CD14-positive monocyte (primary cell): ENCODE measurements at regions not wholly inside any gene's neighbourhood (a gene's known extent, or its start where the extent isn't known, plus 50 kb on each side); places are given as distances from the start of the nearest gene placed in this dataset.

ENCODE experiments used
- DNase-seq, 3 donors: peaks; one replicate each; pipeline ENCODE4 v3.0.0-alpha.2; 2011 to 2022
- H2AFZ ChIP-seq: 2 replicates; pipeline ENCODE4 v1.6.0; 2012; ENCODE audit warnings: mild to moderate bottlenecking, low read depth, low read length, inconsistent platforms; ENCODE audit not compliant: insufficient read depth, poor library complexity, severe bottlenecking
- H3K27ac ChIP-seq, 2 donors: 1 replicate in 1 of 2; 2 replicates in 1 of 2; pipeline ENCODE4 v1.5.1; 2012 to 2013; ENCODE audit warnings: low read length in 2 of 2, control low read depth in 1 of 2, inconsistent platforms in 1 of 2, low read depth in 1 of 2, mild to moderate bottlenecking in 1 of 2
- H3K27me3 ChIP-seq, 2 donors: one replicate each; pipeline versions ENCODE4 v1.6.0 to v1.6.1; 2011 to 2013; ENCODE audit warnings: low read length in 2 of 2; ENCODE audit not compliant: control insufficient read depth in 2 of 2, insufficient read depth in 2 of 2
- H3K36me3 ChIP-seq, 2 donors: replicated peaks in 1 of 2; 1 replicate in 1 of 2; 2 replicates in 1 of 2; pipeline versions ENCODE4 v1.5.1 to v1.6.1; 2012 to 2013; ENCODE audit warnings: low read length in 2 of 2, control low read depth in 1 of 2, inconsistent platforms in 1 of 2, mild to moderate bottlenecking in 1 of 2; ENCODE audit not compliant: insufficient read depth in 2 of 2, control insufficient read depth in 1 of 2
- H3K4me1 ChIP-seq, 2 donors: 1 replicate in 1 of 2; 2 replicates in 1 of 2; pipeline versions ENCODE4 v1.5.1 to v1.6.1; 2012 to 2013; ENCODE audit warnings: low read length in 2 of 2, control low read depth in 1 of 2, inconsistent platforms in 1 of 2, mild to moderate bottlenecking in 1 of 2, moderate library complexity in 1 of 2; ENCODE audit not compliant: insufficient read depth in 2 of 2, control insufficient read depth in 1 of 2
- H3K4me2 ChIP-seq: replicated peaks from 2 replicates; pipeline ENCODE3; 2012; ENCODE audit warnings: low read length, moderate library complexity, mild to moderate bottlenecking; ENCODE audit not compliant: poor library complexity, severe bottlenecking; ENCODE audit errors: extremely low read depth
- H3K4me3 ChIP-seq, 3 experiments: fragments of 200-600 bp in 1 of 3; sonication (generic) in 1 of 3; replicated peaks in 1 of 3; 1 replicate in 2 of 3; 2 replicates in 1 of 3; pipeline ENCODE4 v1.5.1; 2011 to 2013; ENCODE audit warnings: low read length in 3 of 3, mild to moderate bottlenecking in 3 of 3, control low read depth in 2 of 3, low read depth in 2 of 3, inconsistent platforms in 1 of 3, moderate library complexity in 1 of 3
- H3K79me2 ChIP-seq: 2 replicates; pipeline ENCODE4 v1.6.0; 2012; ENCODE audit warnings: mild to moderate bottlenecking, control low read depth, inconsistent platforms, low read length, moderate library complexity; ENCODE audit not compliant: insufficient read depth
- H3K9ac ChIP-seq: 2 replicates; pipeline ENCODE4 v1.6.0; 2017; ENCODE audit warnings: low read length, mild to moderate bottlenecking; ENCODE audit not compliant: insufficient read depth, poor library complexity, severe bottlenecking
- H3K9me3 ChIP-seq, 2 donors: replicated peaks in 1 of 2; 1 replicate in 1 of 2; 2 replicates in 1 of 2; pipeline versions ENCODE4 v1.5.1 to v1.6.1; 2012 to 2013; ENCODE audit warnings: low read length in 2 of 2, control low read depth in 1 of 2; ENCODE audit not compliant: control insufficient read depth in 1 of 2, insufficient read depth in 1 of 2
- H4K20me1 ChIP-seq: 2 replicates; pipeline ENCODE4 v1.6.0; 2012; ENCODE audit warnings: mild to moderate bottlenecking, low read length, control low read depth, moderate library complexity; ENCODE audit not compliant: insufficient read depth
- H3K27ac Mint-ChIP-seq, 7 donors: one replicate each; pipeline ENCODE4 v1.8.0; 2020; ENCODE audit warnings: mild to moderate bottlenecking in 7 of 7, mixed read lengths in 7 of 7, moderate library complexity in 6 of 7, inconsistent platforms in 2 of 7
- H3K27me3 Mint-ChIP-seq, 3 donors: one replicate each; pipeline ENCODE4 v1.8.0; 2021 to 2022; ENCODE audit warnings: low read depth in 3 of 3, mild to moderate bottlenecking in 3 of 3, mixed read lengths in 3 of 3, moderate library complexity in 3 of 3, inconsistent platforms in 1 of 3
- H3K36me3 Mint-ChIP-seq, 2 donors: one replicate each; pipeline ENCODE4 v1.8.0; 2020; ENCODE audit warnings: mixed read lengths in 2 of 2, inconsistent platforms in 1 of 2, mild to moderate bottlenecking in 1 of 2
- H3K4me1 Mint-ChIP-seq: one replicate; pipeline ENCODE4 v1.8.0; 2020; ENCODE audit warnings: mild to moderate bottlenecking, mixed read lengths
- H3K4me3 Mint-ChIP-seq, 2 donors: one replicate each; pipeline ENCODE4 v1.8.0; 2020; ENCODE audit warnings: mild to moderate bottlenecking in 2 of 2, mixed read lengths in 2 of 2, moderate library complexity in 1 of 2
- H3K9me3 Mint-ChIP-seq, 7 donors: one replicate each; pipeline ENCODE4 v1.8.0; 2020 to 2022; ENCODE audit warnings: mixed read lengths in 7 of 7, mild to moderate bottlenecking in 6 of 7, moderate library complexity in 6 of 7, inconsistent platforms in 2 of 7
- CTCF ChIP-seq: fragments of 200-600 bp; IDR thresholded peaks from one replicate; pipeline ENCODE4 v1.8.0; 2022; ENCODE audit warnings: antibody characterized with exemption, mild to moderate bottlenecking
- WGBS: methylation state at CpG from one replicate; pipeline ENCODE4 v1.1.5; 2013; ENCODE audit warnings: missing lambda C conversion rate; ENCODE audit not compliant: insufficient coverage; 5-methylcytosine and 5-hydroxymethylcytosine counted together
- intact Hi-C, 2 donors: fragments of 100-400 bp; cut with micrococcal nuclease; formaldehyde crosslinking; loops; one replicate each; pipeline versions ENCODE4 v1.15.0 to v1.15.1; 2023

GRCh38 chr9:84573083-84573482 lies 96.4 kb upstream of the NTRK2 start:
- Histone ChIP-seq H2AFZ (no peak overlapping the region), H3K79me2 (no peaks in the 10 kb centered on the region), H4K20me1 (no peaks in the 10 kb centered on the region), H3K27ac (no peak overlapping the region), H3K9me3 (no peaks in the 10 kb centered on the region), H3K4me1 (no peaks in the 10 kb centered on the region), H3K4me2 (no peak overlapping the region), H3K4me3 (no peak overlapping the region), H3K27me3 (no peaks in the 10 kb centered on the region), H3K9ac (no peak overlapping the region), H3K36me3 (no peaks in the 10 kb centered on the region)
- intact Hi-C loops = no loop called here
- H3K4me3 Mint-ChIP-seq = no peak overlapping the region
- H3K27me3 Mint-ChIP-seq = peaks cover 0 to 3% (median 0%) of the 10 kb centered on the region in 3 donors
- DNase-seq = no peak
- no peaks in the 10 kb centered on the region for H3K36me3 Mint-ChIP-seq
- no peak overlapping the region for H3K27ac Mint-ChIP-seq
- 62% methylated on average over 3 of the region's 4 CpGs for WGBS
- H3K9me3 Mint-ChIP-seq = peaks cover 0 to 9% (median 3%) of the 10 kb centered on the region in 7 donors
- no peak for TF ChIP-seq CTCF
- H3K4me1 Mint-ChIP-seq = no peaks in the 10 kb centered on the region

GRCh38 chr9:84575705-84576104 lies 93.8 kb upstream of the NTRK2 start:
- 95% methylated on average over 2 of the region's 4 CpGs for WGBS
- Histone ChIP-seq H3K4me3 (no peak overlapping the region), H3K9me3 (no peaks in the 10 kb centered on the region), H4K20me1 (no peaks in the 10 kb centered on the region), H3K36me3 (no peaks in the 10 kb centered on the region), H3K27ac (no peak overlapping the region), H3K27me3 (no peaks in the 10 kb centered on the region), H2AFZ (no peak overlapping the region), H3K79me2 (no peaks in the 10 kb centered on the region), H3K4me2 (no peak overlapping the region), H3K4me1 (no peaks in the 10 kb centered on the region), H3K9ac (no peak overlapping the region)
- Mint-ChIP-seq H3K36me3 (no peaks in the 10 kb centered on the region), H3K4me3 (no peak overlapping the region), H3K27me3 (peaks cover 0 to 3% (median 0%) of the 10 kb centered on the region in 3 donors), H3K9me3 (peaks cover 0 to 4% (median 2%) of the 10 kb centered on the region in 7 donors), H3K27ac (no peak overlapping the region), H3K4me1 (no peaks in the 10 kb centered on the region)
- no peak for TF ChIP-seq CTCF
- DNase-seq = no peak
- intact Hi-C loops = no loop called here
